ENCODE measurements at regions not wholly inside any gene's neighbourhood (a gene's known extent, or its start where the extent isn't known, plus 50 kb on each side); places are given as distances from the start of the nearest gene placed in this dataset.

- Histone ChIP-seq H3K14ac (ENCODE audit: low read length) (peak overlapping the region; percentile 98), H2AK5ac (ENCODE audit: low read depth, low read length) (peak overlapping the region; percentile 33), H3K9ac (ENCODE audit: low read depth, low read length, poor library complexity) (peak overlapping the region; percentile 14), H3K4me2 (ENCODE audit: insufficient read depth, low read length, poor library complexity, severe bottlenecking) (no peak overlapping the region), H3K27me3 (ENCODE audit: control insufficient read depth in 3 of 3, insufficient read depth in 3 of 3, low read depth in 1 of 3, low read length in 3 of 3) (peaks cover 0 to 4% (median 2%) of the 10 kb centered on the region in 3 experiments), H3K79me1 (ENCODE audit: low read depth, low read length) (no peaks in the 10 kb centered on the region), H3K4me3 (ENCODE audit: low read length in 2 of 2) (no peak overlapping the region), H2AFZ (ENCODE audit: low read length) (no peak overlapping the region), H2BK120ac (ENCODE audit: low read depth, low read length) (no peak overlapping the region), H2BK5ac (ENCODE audit: low read length) (no peak overlapping the region), H2BK15ac (ENCODE audit: low read length) (no peak overlapping the region), H3K4ac (ENCODE audit: low read length) (no peak overlapping the region), H4K8ac (ENCODE audit: low read depth, low read length) (no peak overlapping the region), H3K27ac (replicated peaks; ENCODE audit: low read length) (no peak overlapping the region), H2BK12ac (ENCODE audit: low read length) (no peak overlapping the region), H3K18ac (ENCODE audit: low read length) (peak overlapping the region; percentile 76), H3K36me3 (replicated peaks in 1 of 2; ENCODE audit: control insufficient read depth in 2 of 2, insufficient read depth in 2 of 2, low read length in 2 of 2) (no peaks in the 10 kb centered on the region), H3K23ac (ENCODE audit: low read depth, low read length, poor library complexity) (peak overlapping the region; percentile 94), H4K91ac (ENCODE audit: low read depth, low read length, poor library complexity) (no peak overlapping the region), H3K4me1 (ENCODE audit: control insufficient read depth in 2 of 2, insufficient read depth in 1 of 2, low read depth in 1 of 2, low read length in 2 of 2) (no peaks in the 10 kb centered on the region), H3K9me3 (replicated peaks in 1 of 2; ENCODE audit: control insufficient read depth in 2 of 2, insufficient read depth in 1 of 2, low read depth in 1 of 2, low read length in 2 of 2) (peaks cover 0 to 2% of the 10 kb centered on the region in 2 donors)
- no peak for DNase-seq (ENCODE audit: low spot score)
- WGBS, 2 donors (ENCODE audit: extremely low coverage in 2 of 2, insufficient read length in 2 of 2, insufficient replicate concordance in 1 of 2): no CpG with 5 or more reads among the region's 12 CpGs
Observed at GRCh38 chr7:155893176-155893575, 80.9 kb upstream of the SHH start.

DNA sequence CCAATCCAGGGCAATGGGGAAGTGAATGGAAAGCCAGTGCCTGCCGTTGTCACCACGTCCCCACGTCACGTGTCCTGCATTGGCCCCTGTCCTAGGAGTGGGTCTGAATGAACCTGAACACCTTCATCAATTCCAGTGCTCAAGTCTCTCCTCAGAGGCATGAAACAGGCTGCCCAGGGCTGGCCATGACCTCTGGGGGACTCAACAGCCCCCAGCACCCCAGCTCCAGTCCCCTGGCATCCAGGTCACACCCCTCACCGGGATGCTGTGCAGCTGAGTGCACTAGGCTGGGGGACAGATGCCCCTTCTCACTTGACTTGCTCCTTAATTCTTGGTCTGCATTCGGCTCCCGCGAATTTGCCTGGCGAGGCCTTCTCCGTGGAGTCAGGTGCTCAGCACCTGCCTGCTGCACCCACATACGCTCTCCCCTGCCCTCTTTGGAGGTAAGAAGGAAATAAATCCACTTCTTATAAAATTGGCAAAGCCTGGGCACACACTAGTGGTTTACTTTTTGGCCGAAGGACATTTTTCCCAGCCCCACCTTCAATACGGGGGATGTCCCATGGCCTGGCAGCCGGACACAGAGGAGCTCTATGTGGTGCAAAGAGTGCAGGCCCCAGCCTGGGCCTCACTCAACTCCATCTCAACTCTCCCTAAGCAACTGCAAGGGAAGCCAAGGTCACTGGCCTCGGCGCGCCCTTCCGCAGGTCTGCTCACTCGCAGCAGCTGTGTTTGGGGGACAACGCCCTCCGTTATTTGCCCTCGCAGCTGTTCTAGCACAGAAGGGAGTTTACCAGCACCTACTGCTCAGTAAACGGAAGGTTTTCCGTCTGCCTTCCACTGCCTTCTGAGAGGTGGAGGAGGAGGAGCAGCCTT, 77.6 kb upstream of the SHH start:
- Histone ChIP-seq H3K14ac (ENCODE audit: low read length) (no peak overlapping the region), H3K4ac (ENCODE audit: low read length) (no peak overlapping the region)
- WGBS, 2 donors (ENCODE audit: extremely low coverage in 2 of 2, insufficient read length in 2 of 2, insufficient replicate concordance in 1 of 2): no CpG with 5 or more reads among the region's 24 CpGs

GRCh38 chr7:155887174-155887525, 74.9 kb upstream of the SHH start:
- H3K9me3 ChIP-seq (replicated peaks in 1 of 2; ENCODE audit: control insufficient read depth in 2 of 2, insufficient read depth in 1 of 2, low read depth in 1 of 2, low read length in 2 of 2): peaks cover 0 to 2% of the 10 kb centered on the region in 2 donors
- no peak overlapping the region for H4K91ac ChIP-seq (ENCODE audit: low read depth, low read length, poor library complexity)
- H2BK120ac ChIP-seq (ENCODE audit: low read depth, low read length): no peak overlapping the region
- no peaks in the 10 kb centered on the region for H3K27me3 ChIP-seq (ENCODE audit: control insufficient read depth in 3 of 3, insufficient read depth in 3 of 3, low read depth in 1 of 3, low read length in 3 of 3)
- peak overlapping the region; percentile 54 for H2BK5ac ChIP-seq (ENCODE audit: low read length)
- H2AK5ac ChIP-seq (ENCODE audit: low read depth, low read length): no peak overlapping the region
- H3K4me3 ChIP-seq (ENCODE audit: low read length in 2 of 2): no peak overlapping the region
- H3K9ac ChIP-seq (ENCODE audit: low read depth, low read length, poor library complexity): no peak overlapping the region
- no peak overlapping the region for H2BK15ac ChIP-seq (ENCODE audit: low read length)
- H3K18ac ChIP-seq (ENCODE audit: low read length): peak overlapping the region; percentile 73
- no peak overlapping the region for H4K8ac ChIP-seq (ENCODE audit: low read depth, low read length)
- DNase-seq (ENCODE audit: low spot score): no peak
- no peak overlapping the region for H3K4me2 ChIP-seq (ENCODE audit: insufficient read depth, low read length, poor library complexity, severe bottlenecking)
- peaks cover 4 to 18% of the 10 kb centered on the region in 2 donors for H3K4me1 ChIP-seq (ENCODE audit: control insufficient read depth in 2 of 2, insufficient read depth in 1 of 2, low read depth in 1 of 2, low read length in 2 of 2)
- H3K4ac ChIP-seq (ENCODE audit: low read length): no peak overlapping the region
- no peak overlapping the region for H3K27ac ChIP-seq (replicated peaks; ENCODE audit: low read length)
- H2AFZ ChIP-seq (ENCODE audit: low read length): no peak overlapping the region
- no CpG with 5 or more reads among the region's 11 CpGs for WGBS, 2 donors (ENCODE audit: extremely low coverage in 2 of 2, insufficient read length in 2 of 2, insufficient replicate concordance in 1 of 2)
- no peak overlapping the region for H3K14ac ChIP-seq (ENCODE audit: low read length)
- H3K23ac ChIP-seq (ENCODE audit: low read depth, low read length, poor library complexity): no peak overlapping the region
- no peak overlapping the region for H2BK12ac ChIP-seq (ENCODE audit: low read length)
- H3K79me1 ChIP-seq (ENCODE audit: low read depth, low read length): no peaks in the 10 kb centered on the region
- H3K36me3 ChIP-seq (replicated peaks in 1 of 2; ENCODE audit: control insufficient read depth in 2 of 2, insufficient read depth in 2 of 2, low read length in 2 of 2): no peaks in the 10 kb centered on the region

More for the DNA sequence above, 77.6 kb upstream of the SHH start:
- Histone ChIP-seq H2AK5ac (ENCODE audit: low read depth, low read length) (peak overlapping the region; percentile 47), H3K9ac (ENCODE audit: low read depth, low read length, poor library complexity) (no peak overlapping the region), H3K4me1 (ENCODE audit: control insufficient read depth in 2 of 2, insufficient read depth in 1 of 2, low read depth in 1 of 2, low read length in 2 of 2) (peaks cover 4 to 13% of the 10 kb centered on the region in 2 donors), H3K23ac (ENCODE audit: low read depth, low read length, poor library complexity) (no peak overlapping the region), H3K36me3 (replicated peaks in 1 of 2; ENCODE audit: control insufficient read depth in 2 of 2, insufficient read depth in 2 of 2, low read length in 2 of 2) (no peaks in the 10 kb centered on the region), H2AFZ (ENCODE audit: low read length) (no peak overlapping the region), H3K27me3 (ENCODE audit: control insufficient read depth in 3 of 3, insufficient read depth in 3 of 3, low read depth in 1 of 3, low read length in 3 of 3) (no peaks in the 10 kb centered on the region), H4K8ac (ENCODE audit: low read depth, low read length) (no peak overlapping the region), H3K27ac (replicated peaks; ENCODE audit: low read length) (no peak overlapping the region), H3K4me2 (ENCODE audit: insufficient read depth, low read length, poor library complexity, severe bottlenecking) (no peak overlapping the region), H2BK5ac (ENCODE audit: low read length) (no peak overlapping the region), H2BK120ac (ENCODE audit: low read depth, low read length) (no peak overlapping the region), H3K4me3 (ENCODE audit: low read length in 2 of 2) (no peak overlapping the region), H3K18ac (ENCODE audit: low read length) (peak overlapping the region; percentile 3), H4K91ac (ENCODE audit: low read depth, low read length, poor library complexity) (no peak overlapping the region), H3K9me3 (replicated peaks in 1 of 2; ENCODE audit: control insufficient read depth in 2 of 2, insufficient read depth in 1 of 2, low read depth in 1 of 2, low read length in 2 of 2) (peaks cover 0 to 2% of the 10 kb centered on the region in 2 donors), H2BK12ac (ENCODE audit: low read length) (no peak overlapping the region), H2BK15ac (ENCODE audit: low read length) (no peak overlapping the region), H3K79me1 (ENCODE audit: low read depth, low read length) (no peaks in the 10 kb centered on the region)
- DNase-seq (ENCODE audit: low spot score): no peak

DNA sequence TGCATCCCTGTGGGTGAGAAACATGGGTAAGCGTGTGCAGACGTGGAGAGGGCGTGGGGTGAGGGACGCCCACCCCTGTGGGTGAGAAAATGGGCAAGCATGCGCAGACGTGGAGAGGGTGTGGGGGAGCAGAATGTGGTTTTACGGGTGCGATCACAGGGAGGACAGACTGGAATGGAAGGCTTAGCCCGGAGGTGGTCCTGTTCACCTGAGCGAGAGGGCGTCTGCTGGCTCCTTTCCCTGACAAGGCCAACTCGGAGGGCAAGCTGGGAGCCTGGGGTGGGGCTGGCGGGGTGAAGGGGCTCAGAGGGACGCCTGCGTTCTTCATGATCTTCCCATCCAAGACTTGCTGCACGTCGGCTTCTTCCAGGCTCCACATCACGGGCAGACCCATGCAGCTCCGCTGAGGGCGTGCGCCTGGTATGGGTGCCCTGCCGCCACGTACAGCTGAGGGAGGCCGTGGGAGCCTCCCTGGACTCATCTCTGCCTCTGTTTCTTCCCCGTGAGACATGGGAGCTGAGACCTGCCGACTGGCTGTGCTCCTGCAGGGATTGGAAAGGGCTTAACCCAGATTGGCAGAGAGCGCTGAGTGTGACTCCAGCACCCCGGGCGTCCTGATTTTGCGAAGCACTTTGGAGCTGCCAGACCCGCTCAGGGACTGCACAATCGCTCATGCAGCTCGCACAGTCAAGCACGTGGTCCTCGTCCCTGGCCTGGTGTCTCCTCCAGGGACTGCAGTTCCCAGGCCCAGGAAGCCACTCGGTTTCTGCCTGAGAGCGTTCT, 74.3 kb upstream of the SHH start:
- Histone ChIP-seq H3K4me1 (ENCODE audit: control insufficient read depth in 2 of 2, insufficient read depth in 1 of 2, low read depth in 1 of 2, low read length in 2 of 2) (peaks cover 4 to 18% of the 10 kb centered on the region in 2 donors), H2AFZ (ENCODE audit: low read length) (no peak overlapping the region), H4K8ac (ENCODE audit: low read depth, low read length) (no peak overlapping the region), H3K9me3 (replicated peaks in 1 of 2; ENCODE audit: control insufficient read depth in 2 of 2, insufficient read depth in 1 of 2, low read depth in 1 of 2, low read length in 2 of 2) (peaks cover 0 to under 1% of the 10 kb centered on the region in 2 donors), H3K4me3 (ENCODE audit: low read length in 2 of 2) (peak overlapping the region in 1 of 2 donors; percentile 49), H3K79me1 (ENCODE audit: low read depth, low read length) (no peaks in the 10 kb centered on the region), H2BK15ac (ENCODE audit: low read length) (peak overlapping the region; percentile 59), H4K91ac (ENCODE audit: low read depth, low read length, poor library complexity) (no peak overlapping the region), H2AK5ac (ENCODE audit: low read depth, low read length) (peak overlapping the region; percentile 1), H2BK120ac (ENCODE audit: low read depth, low read length) (peak overlapping the region; percentile 11), H3K27ac (replicated peaks; ENCODE audit: low read length) (no peak overlapping the region), H3K27me3 (ENCODE audit: control insufficient read depth in 3 of 3, insufficient read depth in 3 of 3, low read depth in 1 of 3, low read length in 3 of 3) (no peaks in the 10 kb centered on the region), H2BK12ac (ENCODE audit: low read length) (no peak overlapping the region), H3K14ac (ENCODE audit: low read length) (peak overlapping the region; percentile 77), H3K4ac (ENCODE audit: low read length) (peak overlapping the region; percentile 62), H3K9ac (ENCODE audit: low read depth, low read length, poor library complexity) (peak overlapping the region; percentile 26), H2BK5ac (ENCODE audit: low read length) (peak overlapping the region; percentile 54), H3K36me3 (replicated peaks in 1 of 2; ENCODE audit: control insufficient read depth in 2 of 2, insufficient read depth in 2 of 2, low read length in 2 of 2) (no peaks in the 10 kb centered on the region), H3K18ac (ENCODE audit: low read length) (peak overlapping the region; percentile 73), H3K23ac (ENCODE audit: low read depth, low read length, poor library complexity) (no peak overlapping the region), H3K4me2 (ENCODE audit: insufficient read depth, low read length, poor library complexity, severe bottlenecking) (no peak overlapping the region)
- DNase-seq (ENCODE audit: low spot score): no peak
- WGBS, 2 donors (ENCODE audit: extremely low coverage in 2 of 2, insufficient read length in 2 of 2, insufficient replicate concordance in 1 of 2): no CpG with 5 or more reads among the region's 37 CpGs
